GM23248 (cell line): ENCODE measurements at regions not wholly inside any gene's neighbourhood (a gene's known extent, or its start where the extent isn't known, plus 50 kb on each side); places are given as distances from the start of the nearest gene placed in this dataset.

ENCODE experiments used
- EZH2 ChIP-seq: fragments of 200-600 bp; sonication (generic); IDR thresholded peaks from 2 replicates; pipeline ENCODE4 v1.6.1; 2018; ENCODE audit warnings: antibody characterized with exemption, mild to moderate bottlenecking; ENCODE audit not compliant: insufficient read depth, poor library complexity, severe bottlenecking
- EZH2phosphoT487 ChIP-seq: fragments of 200-600 bp; sonication (generic); IDR thresholded peaks from 2 replicates; pipeline ENCODE4 v1.6.1; 2018; ENCODE audit warnings: antibody characterized with exemption, moderate library complexity, mild to moderate bottlenecking, low read depth; ENCODE audit not compliant: insufficient read depth

GRCh38 chr1:228835911-228836310 lies 100.6 kb downstream of the RHOU start:
- no peak for TF ChIP-seq EZH2
- TF ChIP-seq EZH2phosphoT487, result no peak
